Thyroid gland (tissue), 4 donors: ENCODE measurements at regions not wholly inside any gene's neighbourhood (a gene's known extent, or its start where the extent isn't known, plus 50 kb on each side); places are given as distances from the start of the nearest gene placed in this dataset.
"Not testable (repeated sequence)": the region's sequence is repeated elsewhere in the genome, so short reads cannot be mapped to it uniquely, and the experiment has no call there.

Experiments used
- DNase-seq, 2 donors: peaks; one replicate each; pipeline ENCODE4 v3.0.0-alpha.2; 2019
- H3K27ac ChIP-seq, 3 donors: fragments of 200-600 bp; sonication (generic); 1 replicate in 2 of 3; 2 replicates in 1 of 3; pipeline ENCODE4 v1.5.1; 2016 to 2019; ENCODE audit warnings: mild to moderate bottlenecking in 1 of 3, moderate library complexity in 1 of 3
- H3K27me3 ChIP-seq: fragments of 200-600 bp; sonication (generic); one replicate; pipeline ENCODE4 v1.5.1; 2019
- H3K36me3 ChIP-seq, 2 donors: fragments of 200-600 bp; sonication (generic); one replicate each; pipeline ENCODE4 v1.5.1; 2016 to 2019
- H3K4me1 ChIP-seq, 2 donors: fragments of 200-600 bp; sonication (generic); one replicate each; pipeline ENCODE4 v1.5.1; 2017 to 2019
- H3K4me3 ChIP-seq, 3 donors: fragments of 200-600 bp; sonication (generic); replicated peaks in 1 of 3; 1 replicate in 2 of 3; 2 replicates in 1 of 3; pipeline ENCODE4 v1.5.1; 2016; ENCODE audit warnings: mild to moderate bottlenecking in 1 of 3
- H3K9me3 ChIP-seq: fragments of 200-600 bp; sonication (generic); one replicate; pipeline ENCODE4 v1.5.1; 2017
- POLR2A ChIP-seq, 2 donors: fragments of 450-650 bp; IDR thresholded peaks; one replicate each; pipeline ENCODE4 v1.6.1; 2017; ENCODE audit warnings: antibody characterized with exemption in 2 of 2, mild to moderate bottlenecking in 2 of 2, moderate library complexity in 1 of 2
- WGBS, 2 donors: methylation state at CpG; one replicate each; pipeline ENCODE4 v1.1.5; 2017; 5-methylcytosine and 5-hydroxymethylcytosine counted together
- intact Hi-C: fragments of 100-400 bp; cut with DNase I; formaldehyde crosslinking; loops from one replicate; pipeline ENCODE4 v1.15.1; 2023
- TF ChIP-seq, protein P1 (sequence below), 6 experiments: fragments of 200-600 bp in 3 of 6; fragments of 450-650 bp in 3 of 6; sonication (generic) in 3 of 6; IDR thresholded peaks; one replicate each; pipeline ENCODE4 v1.5.1; 2016 to 2019; ENCODE audit warnings: antibody characterized with exemption in 6 of 6, mild to moderate bottlenecking in 2 of 6, inconsistent platforms in 1 of 6, moderate library complexity in 1 of 6

DNA sequence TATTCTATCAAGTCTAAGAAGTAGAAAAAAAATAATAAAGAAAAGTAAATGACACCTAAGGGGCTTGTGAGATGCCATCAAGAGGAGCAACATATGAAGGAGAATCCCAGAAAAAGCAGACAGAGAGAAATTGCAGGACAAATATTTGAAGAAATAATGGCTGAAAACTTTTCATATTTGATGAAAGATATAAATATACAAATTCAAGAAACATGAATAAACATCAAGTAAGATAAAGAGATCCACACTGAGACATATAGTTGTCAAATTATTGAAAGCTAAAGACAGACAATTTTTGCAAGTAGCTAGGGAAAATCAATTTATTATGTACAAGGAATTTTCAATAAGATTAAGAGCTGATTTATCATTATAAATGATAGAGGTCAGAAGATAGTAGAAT lies 558.0 kb downstream of the ZWINT start:
- intact Hi-C loops, result no loop called here

DNA sequence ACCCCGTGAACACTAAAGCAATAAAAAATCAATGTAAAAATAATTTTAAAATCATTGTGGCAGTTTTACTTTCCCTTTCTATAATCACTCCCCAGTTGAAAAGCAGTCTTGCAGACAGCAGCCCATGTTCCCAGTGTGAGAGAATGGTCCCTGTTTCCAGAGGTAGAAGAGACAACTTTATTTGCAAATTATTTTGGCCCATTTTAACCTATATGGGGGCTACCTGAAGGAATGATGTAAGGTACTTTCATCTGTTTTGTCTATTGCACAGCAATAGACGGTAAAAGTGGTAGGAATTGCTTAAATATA lies 559.8 kb downstream of the ZWINT start:
- no peaks in the 10 kb centered on the region for H3K36me3 ChIP-seq

More for the DNA sequence above, 558.0 kb downstream of the ZWINT start:
- no peak for DNase-seq
- Histone ChIP-seq H3K36me3 (no peaks in the 10 kb centered on the region), H3K27ac (no peak overlapping the region), H3K27me3 (no peaks in the 10 kb centered on the region), H3K4me3 (no peak overlapping the region), H3K4me1 (no peaks in the 10 kb centered on the region), H3K9me3 (no peaks in the 10 kb centered on the region)
- no peak for TF ChIP-seq POLR2A (IDR thresholded peaks at IDR 0.05)
- TF ChIP-seq, protein P1, sequence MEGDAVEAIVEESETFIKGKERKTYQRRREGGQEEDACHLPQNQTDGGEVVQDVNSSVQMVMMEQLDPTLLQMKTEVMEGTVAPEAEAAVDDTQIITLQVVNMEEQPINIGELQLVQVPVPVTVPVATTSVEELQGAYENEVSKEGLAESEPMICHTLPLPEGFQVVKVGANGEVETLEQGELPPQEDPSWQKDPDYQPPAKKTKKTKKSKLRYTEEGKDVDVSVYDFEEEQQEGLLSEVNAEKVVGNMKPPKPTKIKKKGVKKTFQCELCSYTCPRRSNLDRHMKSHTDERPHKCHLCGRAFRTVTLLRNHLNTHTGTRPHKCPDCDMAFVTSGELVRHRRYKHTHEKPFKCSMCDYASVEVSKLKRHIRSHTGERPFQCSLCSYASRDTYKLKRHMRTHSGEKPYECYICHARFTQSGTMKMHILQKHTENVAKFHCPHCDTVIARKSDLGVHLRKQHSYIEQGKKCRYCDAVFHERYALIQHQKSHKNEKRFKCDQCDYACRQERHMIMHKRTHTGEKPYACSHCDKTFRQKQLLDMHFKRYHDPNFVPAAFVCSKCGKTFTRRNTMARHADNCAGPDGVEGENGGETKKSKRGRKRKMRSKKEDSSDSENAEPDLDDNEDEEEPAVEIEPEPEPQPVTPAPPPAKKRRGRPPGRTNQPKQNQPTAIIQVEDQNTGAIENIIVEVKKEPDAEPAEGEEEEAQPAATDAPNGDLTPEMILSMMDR (IDR thresholded peaks at IDR 0.05), result no peak

DNA sequence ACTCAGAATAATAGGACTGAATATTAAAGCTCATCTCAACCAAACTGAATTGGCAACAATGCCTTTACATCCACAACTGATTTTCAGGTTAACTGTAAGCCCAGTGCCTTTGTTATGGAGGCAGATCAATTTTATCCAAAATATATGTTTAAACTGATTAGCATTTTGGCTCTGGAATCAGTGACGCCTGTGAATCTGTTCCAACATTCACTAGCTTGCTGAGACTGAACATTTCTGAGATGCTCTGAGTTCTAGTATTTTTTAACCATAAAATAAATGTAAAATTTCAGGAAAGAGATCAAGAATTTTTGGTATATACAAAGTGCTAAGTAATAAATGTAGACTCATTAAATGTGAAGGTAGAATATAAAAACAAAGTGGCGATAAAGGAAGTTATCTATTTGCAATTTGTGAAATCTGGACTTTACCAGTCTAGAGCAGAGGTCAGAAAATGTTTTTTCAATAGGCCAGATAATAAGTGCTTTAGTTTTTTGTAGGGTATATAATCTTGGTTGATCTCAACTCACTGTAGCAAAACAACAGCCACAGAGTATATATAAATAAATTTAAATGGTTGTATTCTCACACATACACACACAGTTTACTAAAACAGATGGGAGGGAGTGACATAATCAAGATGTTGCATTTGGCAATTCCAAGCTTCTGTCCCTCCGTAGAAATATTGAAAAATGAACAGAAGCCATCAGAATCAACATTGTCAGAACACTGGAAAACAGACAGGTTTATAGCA lies 560.3 kb downstream of the ZWINT start:
- no peaks in the 10 kb centered on the region for H3K27me3 ChIP-seq
- DNase-seq, result no peak
- no peak overlapping the region for H3K27ac ChIP-seq
- no peak overlapping the region for H3K4me3 ChIP-seq
- H3K36me3 ChIP-seq, result no peaks in the 10 kb centered on the region
- no peaks in the 10 kb centered on the region for H3K4me1 ChIP-seq
- 76 to 85% methylated on average over 3 of the region's 3 CpGs for WGBS, 2 donors
- H3K9me3 ChIP-seq, result no peaks in the 10 kb centered on the region
- intact Hi-C loops, result no loop called here
- TF ChIP-seq POLR2A (IDR thresholded peaks at IDR 0.05), result no peak
- TF ChIP-seq, protein P1 (IDR thresholded peaks at IDR 0.05), result no peak

More for the DNA sequence above, 559.8 kb downstream of the ZWINT start:
- H3K27ac ChIP-seq, result no peak overlapping the region
- TF ChIP-seq POLR2A (IDR thresholded peaks at IDR 0.05), result no peak
- TF ChIP-seq, protein P1 (IDR thresholded peaks at IDR 0.05), result no peak
- 84 to 92% methylated on average over 2 of the region's 2 CpGs for WGBS, 2 donors
- no peak overlapping the region for H3K4me3 ChIP-seq
- intact Hi-C loops, result no loop called here
- no peaks in the 10 kb centered on the region for H3K9me3 ChIP-seq
- no peaks in the 10 kb centered on the region for H3K27me3 ChIP-seq
- no peak for DNase-seq
- H3K4me1 ChIP-seq, result no peaks in the 10 kb centered on the region

DNA sequence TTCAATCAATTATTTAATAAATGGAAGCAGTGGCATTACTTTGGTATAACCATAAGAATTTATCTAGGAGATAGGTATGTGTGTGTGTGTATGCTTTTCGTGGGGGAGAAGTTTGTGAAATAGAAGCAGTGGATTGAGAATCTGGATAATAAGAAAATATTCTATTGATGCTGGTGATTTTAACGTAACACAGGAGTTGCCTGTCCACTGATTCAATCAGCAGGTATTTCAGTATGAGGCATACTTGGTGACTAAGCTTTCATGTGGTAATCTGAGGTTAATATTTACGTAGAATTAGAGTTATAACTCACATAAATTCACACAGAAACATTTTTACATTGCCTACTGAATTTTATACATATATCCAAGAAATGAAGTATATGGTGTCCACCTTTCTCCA lies 568.0 kb downstream of the ZWINT start:
- WGBS, 2 donors, result 75 to 76% methylated on average over 3 of the region's 3 CpGs
- no peak for TF ChIP-seq POLR2A (IDR thresholded peaks at IDR 0.05)
- TF ChIP-seq, protein P1 (IDR thresholded peaks at IDR 0.05), result no peak
- intact Hi-C loops, result no loop called here

DNA sequence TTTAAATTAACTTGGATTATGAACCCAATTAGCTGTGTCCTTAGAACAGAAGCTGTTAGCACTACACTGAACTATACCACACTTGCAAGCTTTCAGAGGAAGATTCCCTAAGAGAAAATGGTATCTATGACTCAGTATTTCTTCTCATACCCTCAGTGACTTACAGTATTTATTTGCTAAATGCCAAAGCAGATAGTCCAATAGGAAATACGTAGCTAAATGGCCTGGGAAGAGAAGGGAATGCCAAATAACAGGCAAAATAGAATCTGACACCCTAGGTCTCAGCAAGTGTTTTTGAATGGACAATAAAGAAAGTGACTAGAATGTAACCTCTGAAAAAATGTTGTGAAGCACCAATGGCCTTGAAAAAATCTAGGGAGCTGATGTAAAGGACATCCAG lies 570.8 kb downstream of the ZWINT start:
- H3K9me3 ChIP-seq, H3K4me1 ChIP-seq, H3K4me3 ChIP-seq, H3K27ac ChIP-seq, intact Hi-C loops, H3K36me3 ChIP-seq, H3K27me3 ChIP-seq, DNase-seq: not testable (repeated sequence)
- WGBS, 2 donors, result 61 to 66% methylated on average over 1 of the region's 1 CpG

More for the DNA sequence above, 568.0 kb downstream of the ZWINT start:
- Histone ChIP-seq H3K27me3 (no peaks in the 10 kb centered on the region), H3K9me3 (no peaks in the 10 kb centered on the region), H3K4me3 (no peak overlapping the region), H3K4me1 (no peaks in the 10 kb centered on the region), H3K27ac (no peak overlapping the region), H3K36me3 (no peaks in the 10 kb centered on the region)
- no peak for DNase-seq
